D721Med (cell line): ENCODE measurements at regions not wholly inside any gene's neighbourhood (a gene's known extent, or its start where the extent isn't known, plus 50 kb on each side); places are given as distances from the start of the nearest gene placed in this dataset.

Source experiments
- DNase-seq: peaks from one replicate; pipeline ENCODE4 v3.0.0; 2011; ENCODE audit warnings: low spot score; ENCODE audit not compliant: insufficient read length
- FAIRE-seq: peaks from 2 replicates; lab custom pipeline; 2011; peaks lifted over from hg19 to GRCh38; lab: Jason Lieb, UNC
- CTCF ChIP-seq: IDR thresholded peaks from 2 replicates; pipeline ENCODE4 v1.5.1; 2012; ENCODE audit warnings: mild to moderate bottlenecking, control low read depth; ENCODE audit not compliant: insufficient read depth; ENCODE audit errors: missing control alignments

DNA sequence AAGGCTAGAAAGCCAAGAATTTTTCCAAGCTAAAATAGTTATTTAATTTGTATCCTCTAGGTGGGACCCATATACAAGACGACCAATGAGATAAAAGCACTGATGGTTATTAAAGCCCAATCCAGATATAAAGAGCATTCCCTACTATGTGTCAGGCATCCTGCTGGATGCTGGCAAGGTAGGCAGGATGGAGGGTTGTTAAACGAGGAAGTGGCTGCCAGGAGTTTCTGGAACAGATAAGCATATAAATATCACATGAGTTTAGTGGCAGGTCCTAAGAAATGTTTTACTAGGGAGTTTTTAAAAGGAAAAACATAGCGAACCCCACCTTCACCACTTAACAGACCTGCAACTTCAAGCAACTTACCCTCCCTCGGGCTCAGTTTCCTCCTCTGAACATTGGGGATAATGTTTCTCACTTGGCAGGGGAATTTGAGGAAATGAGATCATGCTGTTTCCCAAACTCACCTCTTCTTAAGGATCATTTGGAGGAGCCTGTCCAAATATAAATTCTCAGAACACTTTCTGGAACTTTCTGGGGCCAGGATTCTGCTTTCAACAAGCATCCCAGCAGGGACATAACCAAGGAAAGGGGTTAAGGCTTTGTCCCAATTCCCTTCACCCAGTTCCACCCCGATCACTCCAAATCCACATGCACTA lies 94.3 kb upstream of the LDB2 start:
- FAIRE-seq = no peak
- no peak for TF ChIP-seq CTCF

DNA sequence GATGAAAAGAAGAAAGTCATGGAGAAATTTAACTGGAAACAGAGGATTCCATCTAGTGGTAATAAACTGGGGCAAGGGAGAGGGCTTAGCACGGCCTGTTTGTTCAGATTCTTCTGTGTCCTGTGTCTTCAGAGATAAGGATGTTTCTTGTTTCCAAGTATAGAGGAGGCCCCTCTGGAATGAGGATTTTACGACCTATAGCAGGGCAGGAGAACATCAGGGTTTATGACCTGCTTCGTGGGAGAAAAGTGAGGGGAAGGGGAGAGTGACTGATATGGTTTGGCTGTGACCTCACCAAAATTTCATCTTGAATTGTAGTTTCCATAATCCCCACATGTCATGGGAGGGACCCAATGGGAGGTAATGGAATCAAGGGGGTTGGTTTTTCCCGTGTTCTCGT lies 93.0 kb upstream of the LDB2 start:
- DNase-seq (no peak), FAIRE-seq (no peak)
- no peak for TF ChIP-seq CTCF

More for the DNA sequence above, 94.3 kb upstream of the LDB2 start:
- DNase-seq = no peak

DNA sequence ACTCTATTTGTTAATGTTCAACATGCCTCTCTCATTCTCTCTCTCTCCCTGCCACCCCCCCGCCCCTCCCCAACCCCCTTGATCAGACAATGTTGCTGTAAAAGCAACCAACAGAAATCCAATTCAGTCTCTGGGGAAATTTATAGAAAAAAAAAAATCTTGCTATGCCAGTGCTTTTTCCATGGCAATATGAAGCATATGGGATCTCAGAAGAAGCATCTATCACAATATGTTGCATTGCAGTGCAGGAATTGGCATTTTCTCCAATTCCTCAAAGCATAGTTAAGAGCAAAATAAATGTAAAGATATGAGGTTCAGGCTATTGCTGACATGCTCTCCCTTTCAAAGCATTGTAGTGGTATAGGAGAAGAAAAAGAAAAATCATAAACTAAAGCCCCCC lies 90.9 kb upstream of the LDB2 start:
- FAIRE-seq = no peak
- TF ChIP-seq CTCF = no peak

GRCh38 chr4:16988814-16989213 lies 90.4 kb upstream of the LDB2 start:
- no peak for DNase-seq

More for the DNA sequence above, 90.9 kb upstream of the LDB2 start:
- no peak for DNase-seq

GRCh38 chr4:16977081-16977480 lies 78.6 kb upstream of the LDB2 start:
- DNase-seq (no peak), FAIRE-seq (no peak)
- TF ChIP-seq CTCF = no peak

More at GRCh38 chr4:16988814-16989213, 90.4 kb upstream of the LDB2 start:
- no peak for FAIRE-seq
- TF ChIP-seq CTCF = no peak

DNA sequence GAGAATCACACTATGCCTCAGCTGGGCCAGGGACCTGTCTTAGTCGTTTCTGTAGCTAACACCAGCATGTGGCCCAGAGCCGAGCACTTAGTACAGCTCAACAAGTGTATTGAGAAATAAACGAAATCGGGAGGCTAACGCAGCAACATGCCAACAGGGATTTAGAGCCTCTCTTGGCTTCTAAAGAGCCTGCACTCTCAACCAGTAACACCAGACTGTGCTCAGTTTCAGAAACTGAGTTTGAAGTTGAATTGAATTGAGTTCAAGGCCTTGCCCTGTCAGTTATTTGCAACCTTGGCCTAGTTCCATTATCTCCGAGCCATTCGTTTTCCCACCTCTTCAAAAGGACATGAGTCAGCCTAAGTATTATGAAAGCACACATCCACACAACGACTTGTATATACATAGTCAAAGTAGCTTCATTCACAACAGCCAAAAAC lies 71.3 kb upstream of the LDB2 start:
- FAIRE-seq = no peak
- TF ChIP-seq CTCF = no peak
- no peak for DNase-seq

- TF ChIP-seq CTCF = no peak
- no peak for FAIRE-seq
- no peak for DNase-seq
These were observed 69.3 kb upstream of the LDB2 start for GRCh38 chr4:16967722-16968121.
